ENCODE measurements at regions not wholly inside any gene's neighbourhood (a gene's known extent, or its start where the extent isn't known, plus 50 kb on each side); places are given as distances from the start of the nearest gene placed in this dataset.
A peak's percentile ranks its signal among the peaks of the same experiment; 100 is the strongest.

- H3K27ac Mint-ChIP-seq: no peak overlapping the region
- DNase-seq (ENCODE audit: extremely low spot score, unreplicated experiment): no peak
- no peaks in the 10 kb centered on the region for H3K9me3 Mint-ChIP-seq
- H3K36me3 Mint-ChIP-seq: no peaks in the 10 kb centered on the region
- H3K4me3 Mint-ChIP-seq: peak overlapping the region; percentile 18
- peaks cover 10% of the 10 kb centered on the region for H3K4me1 Mint-ChIP-seq (ENCODE audit: unreplicated experiment)
- peaks cover 3% of the 10 kb centered on the region for H3K27me3 Mint-ChIP-seq
- no peak for TF ChIP-seq CTCF (conservative IDR thresholded peaks at IDR 0.05)
These were observed 56.0 kb upstream of the GLI3 start for GRCh38 chr7:42292991-42293521.

GRCh38 chr7:42289473-42289872, 52.5 kb upstream of the GLI3 start:
- Mint-ChIP-seq H3K27me3 (peaks cover 3% of the 10 kb centered on the region), H3K27ac (no peak overlapping the region), H3K36me3 (no peaks in the 10 kb centered on the region), H3K4me3 (no peak overlapping the region), H3K9me3 (no peaks in the 10 kb centered on the region), H3K4me1 (ENCODE audit: unreplicated experiment) (peaks cover 14% of the 10 kb centered on the region)
- TF ChIP-seq CTCF (conservative IDR thresholded peaks at IDR 0.05): no peak
- no peak for DNase-seq (ENCODE audit: extremely low spot score, unreplicated experiment)
